ENCODE measurements at regions not wholly inside any gene's neighbourhood (a gene's known extent, or its start where the extent isn't known, plus 50 kb on each side); places are given as distances from the start of the nearest gene placed in this dataset.

DNA sequence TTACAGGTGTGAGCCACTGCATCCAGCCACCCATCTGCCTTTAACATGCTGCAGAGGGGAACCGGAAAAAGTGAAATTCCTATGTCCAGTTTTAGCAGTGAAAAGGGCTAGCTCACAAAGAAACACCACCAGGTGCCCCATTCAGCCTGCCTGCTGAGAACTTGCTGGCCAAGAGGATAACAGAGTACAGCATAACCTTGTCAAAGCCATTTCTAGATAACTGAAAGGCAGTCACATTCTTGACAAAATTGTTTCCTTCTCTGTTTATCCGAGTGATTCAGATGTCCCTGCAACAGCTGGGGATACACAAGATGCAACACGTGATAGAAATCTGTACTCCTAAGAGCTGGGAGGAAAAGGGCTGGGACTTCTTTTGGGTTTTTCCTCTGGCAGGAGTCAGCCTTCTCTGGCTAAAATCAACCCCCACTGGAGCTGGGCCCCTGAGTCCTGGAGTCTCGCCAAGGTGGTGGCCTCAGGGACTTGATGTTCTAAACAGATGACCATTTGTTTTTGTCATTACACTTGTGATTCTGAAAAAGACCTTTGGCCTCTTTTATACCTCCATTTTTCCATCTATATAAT, 505.4 kb downstream of the BCL11A start:
- TF ChIP-seq SP1 (IDR thresholded peaks at IDR 0.05; ENCODE audit: low read depth, low read length) (no peak), POLR2A (IDR thresholded peaks at IDR 0.05; ENCODE audit: control extremely low read depth in 1 of 2, low read depth in 2 of 2, low read length in 2 of 2) (no peak), EP300 (IDR thresholded peaks at IDR 0.05; ENCODE audit: borderline replicate concordance in 1 of 2, low read depth in 2 of 2, low read length in 2 of 2) (no peak), ZNF274 (IDR thresholded peaks at IDR 0.05; ENCODE audit: borderline replicate concordance, extremely low read depth, low read length) (no peak), POLR2AphosphoS5 (IDR thresholded peaks at IDR 0.05; ENCODE audit: low read depth, low read length) (no peak), CTBP2 (IDR thresholded peaks at IDR 0.05; ENCODE audit: borderline replicate concordance, insufficient read depth, insufficient read length, low read length) (no peak)
